ENCODE measurements at regions not wholly inside any gene's neighbourhood (a gene's known extent, or its start where the extent isn't known, plus 50 kb on each side); places are given as distances from the start of the nearest gene placed in this dataset.

DNA sequence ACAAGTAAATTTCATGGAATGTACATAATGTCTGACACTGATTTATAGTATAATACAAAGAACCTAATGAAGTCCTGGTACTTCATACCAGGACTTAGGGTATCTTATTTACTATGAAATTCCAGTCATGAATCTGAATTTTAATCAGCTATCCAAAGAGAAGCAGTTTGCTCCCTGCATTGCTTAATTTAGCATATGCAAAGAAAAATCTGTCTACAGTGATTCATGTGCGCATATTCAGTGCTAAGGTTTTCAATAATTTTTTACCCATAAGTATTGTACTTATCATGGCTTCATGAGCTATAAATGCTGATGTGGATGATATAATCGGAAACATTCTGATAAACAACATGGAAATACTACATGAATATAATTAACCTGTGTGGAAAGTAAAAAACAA is 185.6 kb upstream of the ARHGAP42 start (continued):
- TF ChIP-seq YY1 (IDR thresholded peaks at IDR 0.05; ENCODE audit: low read depth, low read length) (no peak), SIX5 (IDR thresholded peaks at IDR 0.05; ENCODE audit: low read depth, low read length) (no peak), CHD1 (IDR thresholded peaks at IDR 0.05; ENCODE audit: low read depth, low read length) (no peak), TAF1 (IDR thresholded peaks at IDR 0.05; ENCODE audit: low read depth, low read length) (no peak), KDM4A (IDR thresholded peaks at IDR 0.05; ENCODE audit: low read depth, low read length, severe bottlenecking) (no peak), NRF1 (IDR thresholded peaks at IDR 0.05; ENCODE audit: low read depth, low read length) (no peak), BRCA1 (IDR thresholded peaks at IDR 0.05; ENCODE audit: low read depth, low read length) (no peak)
